ENCODE measurements at regions not wholly inside any gene's neighbourhood (a gene's known extent, or its start where the extent isn't known, plus 50 kb on each side); places are given as distances from the start of the nearest gene placed in this dataset.

DNA sequence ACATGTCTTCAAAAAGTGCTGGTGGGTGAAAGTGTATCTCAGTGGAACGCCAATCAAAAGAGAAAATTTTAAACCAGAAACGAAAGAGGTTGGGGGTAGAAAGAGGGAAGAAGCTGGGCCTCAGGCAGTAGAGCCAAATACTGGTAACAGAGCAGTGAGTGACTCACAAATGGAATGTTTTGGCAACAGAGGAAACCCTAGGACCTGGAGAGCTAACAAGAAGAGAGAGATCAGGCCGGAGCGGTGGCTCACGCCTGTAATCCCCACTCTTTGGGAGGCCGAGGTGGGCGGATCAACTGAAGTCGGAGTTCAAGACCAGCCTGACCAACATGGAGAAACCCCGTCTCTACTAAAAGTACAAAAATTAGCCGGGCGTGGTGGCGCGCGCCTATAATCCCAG, 450.8 kb upstream of the NAALADL2 start:
- DNase-seq = no peak

DNA sequence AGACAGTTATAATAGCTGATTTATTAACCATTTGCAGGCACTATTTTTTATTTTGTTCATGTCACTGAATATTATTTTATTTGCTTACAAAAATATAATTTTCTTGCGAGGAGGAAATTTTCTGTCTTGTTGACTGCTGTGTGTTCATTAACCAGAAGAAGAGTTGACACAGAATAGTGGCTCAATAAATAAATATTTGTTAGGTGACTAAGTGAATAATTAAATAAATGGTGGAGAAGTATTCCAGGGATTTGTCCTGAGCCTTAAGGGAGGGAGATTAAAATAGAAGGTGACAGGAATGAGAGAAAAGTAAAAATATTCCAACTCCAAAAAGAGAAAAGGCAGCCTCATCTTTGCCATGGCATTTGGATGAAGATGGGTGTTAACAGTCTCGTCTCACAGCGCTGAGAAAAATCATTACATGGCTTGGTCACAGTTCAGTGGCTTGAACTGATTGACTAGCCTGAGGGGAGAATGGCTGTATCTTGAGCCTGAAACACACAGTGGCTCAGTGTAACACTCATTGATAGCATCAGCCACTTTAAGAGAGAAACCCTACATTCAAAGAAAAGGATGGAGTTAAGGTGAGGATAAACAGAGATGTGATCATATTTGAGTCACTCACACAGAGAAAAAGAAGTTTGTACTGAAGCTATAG, 449.9 kb upstream of the NAALADL2 start:
- DNase-seq = no peak

DNA sequence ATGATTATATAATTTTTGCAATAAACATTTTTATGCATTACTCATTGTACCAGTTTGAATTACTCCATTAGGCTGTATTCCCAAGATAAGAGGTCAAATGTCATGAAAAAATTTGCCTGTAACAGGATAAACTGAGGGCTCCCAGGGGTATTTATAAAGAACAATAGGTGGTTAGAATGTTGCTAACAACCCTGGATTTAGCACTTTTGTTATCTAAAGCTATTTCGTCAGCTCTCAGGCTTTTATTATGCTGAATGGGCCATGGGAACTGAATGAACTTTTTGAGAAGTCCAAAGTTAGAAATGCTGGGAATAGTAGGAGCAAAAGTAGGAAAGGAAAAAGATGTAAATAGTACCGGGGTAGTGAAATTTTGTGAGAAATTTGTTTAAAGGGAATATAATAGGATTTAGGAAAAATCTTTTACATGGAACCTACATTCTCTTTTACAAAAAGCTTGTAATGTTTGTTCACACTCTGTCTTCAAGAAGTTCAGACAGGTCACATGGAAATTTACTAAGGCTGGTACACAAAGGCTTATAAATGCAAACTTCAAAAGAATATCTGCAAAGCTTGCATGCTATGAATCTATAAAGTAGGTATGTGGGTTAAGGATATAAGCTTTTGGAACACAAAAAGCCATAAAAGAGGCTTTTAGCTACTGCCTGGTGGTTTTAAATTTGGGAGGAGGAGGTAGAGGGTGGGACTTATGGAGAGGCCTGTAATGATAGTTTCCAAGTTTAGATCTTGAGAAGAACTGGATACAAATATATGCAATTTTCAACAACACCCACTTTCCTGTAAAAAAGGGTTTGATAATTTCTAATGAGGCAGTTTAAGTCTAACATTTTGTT, 445.8 kb upstream of the NAALADL2 start:
- DNase-seq = no peak

DNA sequence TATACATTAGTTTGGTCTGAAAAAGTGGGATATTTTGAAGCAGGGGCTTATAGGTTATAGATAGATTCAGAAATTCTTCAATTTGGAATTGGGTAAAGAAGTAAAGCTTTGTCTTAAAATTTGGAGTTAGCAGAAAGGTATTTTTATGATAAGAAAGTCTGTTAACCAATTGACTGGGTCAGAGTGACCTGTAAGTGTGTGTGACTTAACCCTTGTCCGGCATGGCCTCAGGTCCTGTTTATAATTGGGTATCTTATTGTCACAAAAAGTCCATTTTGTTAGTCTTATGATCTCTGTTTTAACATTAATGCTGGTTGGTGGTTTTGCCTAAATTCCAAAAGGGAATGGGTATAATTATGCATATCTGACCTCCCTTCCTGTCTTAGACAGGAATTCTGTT, 444.2 kb upstream of the NAALADL2 start:
- DNase-seq = no peak

DNA sequence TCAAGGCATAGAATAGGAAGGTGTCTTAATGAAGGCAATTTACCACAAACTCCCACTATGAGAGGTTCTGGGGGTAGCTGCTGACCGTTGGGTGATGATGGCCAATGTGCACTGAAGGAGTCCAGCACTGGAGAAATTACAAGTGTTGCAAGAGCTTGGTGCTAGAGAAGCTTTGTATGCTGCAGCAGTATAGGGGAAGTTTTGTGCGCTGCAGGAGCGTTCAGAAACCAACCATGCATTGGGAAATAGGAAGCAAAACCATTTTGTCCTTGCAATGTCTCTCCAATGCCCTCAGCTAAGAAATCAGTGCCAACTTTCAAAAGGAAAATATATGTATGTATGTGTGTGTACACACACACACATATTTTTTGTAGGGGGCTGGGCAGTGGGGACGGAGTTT, 441.6 kb upstream of the NAALADL2 start:
- DNase-seq = no peak

DNA sequence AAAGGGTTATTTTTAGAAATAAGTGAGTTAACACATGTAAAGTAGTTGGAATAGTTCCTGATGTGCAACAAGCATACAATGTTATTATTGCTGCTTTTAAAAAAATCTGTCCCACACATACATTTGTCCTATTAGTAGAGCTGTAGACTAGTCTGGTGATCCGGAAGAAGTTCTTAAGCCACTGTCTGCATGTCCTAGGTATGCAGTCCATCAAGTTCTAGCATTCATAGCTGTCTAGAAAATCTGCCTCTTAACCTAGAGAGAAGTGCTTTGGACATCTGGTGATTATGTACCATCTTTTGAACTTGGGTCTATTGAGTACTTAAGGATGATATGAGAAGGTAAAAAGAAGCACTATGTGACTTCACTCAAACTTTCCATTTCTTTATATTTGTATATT, 439.9 kb upstream of the NAALADL2 start:
- no peak for DNase-seq

DNA sequence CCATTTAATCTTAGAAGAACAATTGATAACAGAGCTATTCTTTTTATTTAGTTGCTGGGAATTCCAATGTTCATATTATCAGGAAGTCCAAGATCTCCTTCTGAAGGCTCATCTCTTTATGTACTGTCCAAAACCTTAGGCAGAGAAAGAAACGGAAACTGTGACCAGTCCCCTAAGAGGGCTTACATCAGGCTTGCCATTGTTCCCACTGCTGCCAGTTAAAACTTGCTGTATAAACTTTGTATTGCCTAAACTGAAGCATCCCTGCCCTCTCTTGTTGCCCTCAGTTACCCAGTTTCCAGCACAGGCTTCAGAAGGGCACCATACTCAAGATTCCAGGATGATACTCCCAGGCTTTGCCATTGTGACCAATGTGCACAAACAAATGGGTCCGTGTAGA, 435.2 kb upstream of the NAALADL2 start:
- DNase-seq = no peak

DNA sequence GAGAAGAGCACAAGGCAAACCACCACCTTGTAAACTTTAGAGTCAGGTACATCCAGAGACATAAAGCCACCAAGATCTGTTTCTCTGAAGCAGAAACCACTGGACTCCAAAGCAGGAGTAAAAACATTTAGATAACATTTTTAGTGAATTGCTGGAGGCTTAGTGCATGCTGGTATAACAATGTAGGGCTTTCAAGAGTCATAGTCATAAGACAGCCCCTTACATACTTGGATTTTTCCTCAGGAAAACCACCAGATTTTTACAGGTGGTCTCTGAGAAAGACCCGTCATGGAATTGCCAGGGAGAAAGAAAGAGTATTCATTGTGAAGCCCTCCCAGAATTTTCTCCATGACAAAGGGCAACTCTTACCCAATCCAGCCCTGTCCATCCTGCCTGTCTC, 434.5 kb upstream of the NAALADL2 start:
- no peak for DNase-seq

DNA sequence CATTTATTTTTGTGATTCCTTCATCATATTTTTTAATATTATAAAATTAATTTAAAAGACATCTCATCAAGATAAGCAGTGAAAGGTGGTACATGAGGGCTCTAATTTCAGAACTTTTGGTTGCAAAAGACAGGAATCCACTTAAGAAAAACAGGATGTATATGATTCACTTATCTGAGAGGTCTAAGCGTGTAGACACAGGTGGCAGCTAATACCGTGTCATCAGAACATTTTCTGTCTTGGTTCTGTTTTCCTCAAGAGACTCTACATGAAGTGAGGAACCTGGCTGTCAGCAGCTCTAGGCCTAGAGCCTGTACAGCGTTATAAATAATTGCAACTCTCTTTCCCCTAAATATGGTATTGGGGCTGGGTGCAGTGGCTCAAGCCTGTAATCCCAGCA, 433.7 kb upstream of the NAALADL2 start:
- no peak for DNase-seq

DNA sequence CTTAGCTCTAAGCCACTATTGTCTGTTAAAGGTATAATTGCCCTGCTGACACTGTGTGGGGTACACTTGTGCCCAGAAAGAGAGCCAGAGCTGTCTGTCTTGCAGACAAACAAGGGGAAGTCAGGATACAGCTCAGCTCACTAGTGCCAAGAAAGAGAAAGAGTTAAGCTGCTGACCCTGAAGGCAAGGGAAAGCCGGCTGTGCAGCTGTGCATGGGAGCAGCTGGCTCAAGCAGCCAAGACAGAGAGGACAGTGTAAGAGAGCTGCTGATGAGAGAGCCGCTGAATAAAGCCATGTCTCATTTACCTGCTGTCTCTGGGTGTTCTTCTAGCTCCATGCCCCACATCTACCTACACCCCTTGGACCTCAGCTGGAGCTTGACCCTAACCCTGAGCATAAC, 428.1 kb upstream of the NAALADL2 start:
- no peak for DNase-seq

DNA sequence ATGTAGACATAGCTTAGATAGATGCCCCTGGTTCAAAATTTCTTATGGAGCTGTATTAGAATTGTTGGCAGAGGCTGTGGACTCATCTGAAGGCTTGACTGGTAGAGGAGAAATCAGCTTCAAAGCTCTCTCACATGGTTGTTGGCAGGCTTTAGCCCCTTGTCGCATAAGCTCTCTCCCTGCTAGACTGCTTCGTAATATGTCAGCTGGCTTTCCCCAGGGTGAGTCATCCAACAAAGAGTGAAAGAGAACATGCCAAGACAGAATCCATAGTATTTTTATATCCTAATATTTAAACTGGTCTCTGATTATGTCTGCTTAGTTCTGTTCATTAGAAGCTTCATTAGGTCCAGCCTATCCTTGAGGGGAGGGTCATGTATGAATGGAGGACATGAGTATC, 427.4 kb upstream of the NAALADL2 start:
- DNase-seq = no peak

DNA sequence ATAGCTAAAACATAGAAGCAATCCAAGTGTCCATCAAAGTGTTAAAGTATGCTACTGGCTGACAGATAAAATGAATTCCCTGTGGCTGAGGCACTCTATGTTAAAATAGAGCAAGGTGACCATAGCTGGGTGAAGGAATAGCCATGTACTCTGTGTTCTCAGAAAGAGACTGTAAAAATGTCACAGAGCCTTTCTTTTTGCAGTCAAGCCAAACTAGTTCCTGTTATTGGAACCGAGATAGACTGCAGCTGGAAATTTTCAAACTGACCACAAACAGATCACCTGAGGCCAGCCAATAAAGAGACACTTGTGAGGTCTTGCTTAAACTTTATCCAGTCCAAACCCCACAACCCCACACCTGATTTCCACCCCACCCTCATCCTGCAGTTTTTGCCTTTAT, 422.8 kb upstream of the NAALADL2 start:
- DNase-seq = no peak

DNA sequence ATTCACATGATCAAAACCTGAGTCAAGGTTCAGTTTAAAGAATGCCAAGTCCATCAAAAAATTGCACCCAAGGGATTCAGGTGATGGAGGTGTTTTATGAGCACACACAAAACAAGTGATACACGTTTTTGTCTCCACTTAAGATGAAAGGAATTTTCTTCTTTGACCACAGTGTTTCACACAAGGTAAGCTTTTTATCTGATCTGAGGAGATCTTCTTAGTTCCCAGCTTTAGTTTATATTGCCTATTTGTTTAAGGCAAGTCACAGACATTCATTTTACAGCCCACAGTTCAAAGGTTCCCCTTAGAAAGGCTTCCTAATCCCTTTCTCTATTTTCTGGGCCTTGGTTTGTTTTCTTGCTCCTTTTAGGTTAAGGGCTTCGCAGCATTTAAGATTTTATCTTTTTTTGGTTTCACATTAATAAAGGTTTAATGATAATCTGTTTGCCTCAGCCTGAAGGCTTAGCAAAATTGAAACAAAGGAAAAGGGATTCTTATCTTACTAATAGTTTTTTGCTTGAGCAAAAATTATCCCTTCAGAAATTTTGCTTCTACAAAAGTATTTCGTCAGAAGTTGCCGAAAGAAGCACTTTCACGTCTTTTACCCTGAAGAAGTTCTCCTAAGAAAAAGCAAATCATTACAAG, 420.5 kb upstream of the NAALADL2 start:
- no peak for DNase-seq

DNA sequence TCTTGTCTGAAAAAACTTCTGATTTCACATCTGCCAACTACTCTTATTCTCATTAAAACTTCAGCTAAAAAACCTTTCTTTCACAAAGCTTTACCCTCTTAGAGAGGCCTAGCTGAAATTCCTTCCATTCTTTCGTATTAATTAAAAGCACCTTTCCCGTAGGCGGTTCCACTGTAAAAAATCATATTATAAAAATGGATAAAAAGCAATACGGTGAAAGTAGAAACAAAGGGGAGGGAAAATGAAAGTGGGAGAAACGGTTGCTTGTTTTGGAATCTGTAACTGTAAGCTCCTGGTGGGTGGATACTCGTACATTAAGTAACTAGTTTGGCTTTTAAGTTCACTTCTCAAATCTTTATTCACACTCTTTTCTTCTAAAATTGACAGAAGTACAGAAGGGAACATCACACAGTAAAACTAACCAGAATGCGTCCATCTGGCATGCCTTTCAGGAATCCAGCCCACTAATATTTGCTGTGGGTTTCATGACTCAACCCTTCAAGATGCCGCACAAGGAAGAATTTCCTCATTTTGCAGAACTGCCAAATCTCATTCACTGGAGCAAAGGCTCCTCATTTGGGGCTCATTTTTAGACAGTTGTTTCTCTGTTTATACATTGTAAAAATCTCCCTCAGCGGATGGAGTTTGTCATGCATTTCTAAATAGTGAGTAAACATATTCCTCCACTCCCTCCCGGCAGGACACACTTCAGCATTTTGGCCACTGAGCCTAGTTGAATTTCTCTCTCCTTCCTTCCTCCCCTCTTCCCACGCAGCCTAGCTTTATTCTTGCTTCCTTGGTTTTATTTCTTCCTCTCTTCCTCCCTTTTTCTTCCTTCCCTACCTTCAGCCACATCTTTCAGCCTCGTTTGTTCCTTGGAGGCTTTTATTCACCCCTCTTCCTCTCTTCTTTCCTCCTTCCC, 419.5 kb upstream of the NAALADL2 start:
- peak; percentile 6 for DNase-seq

DNA sequence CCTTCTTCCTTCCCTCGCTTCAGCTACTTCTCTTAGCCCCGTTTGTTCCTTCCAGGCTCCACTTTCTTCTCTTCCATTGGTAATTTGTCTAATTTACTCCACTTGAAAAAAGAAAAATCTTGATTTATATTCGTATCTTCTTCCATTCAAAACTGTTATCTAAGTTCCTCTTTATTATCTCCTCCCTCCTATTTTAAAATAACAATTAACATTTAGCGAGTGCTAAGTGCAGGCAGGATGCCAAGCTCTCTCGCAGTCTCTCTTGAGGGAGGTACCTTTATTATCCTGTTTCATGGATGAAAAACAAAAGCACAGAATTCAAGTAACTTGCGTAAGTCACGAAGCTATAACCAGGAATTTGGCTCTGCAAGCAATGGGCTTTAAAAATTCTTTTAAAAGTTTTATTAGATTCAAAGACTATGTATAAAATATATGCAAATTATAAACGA, 418.9 kb upstream of the NAALADL2 start:
- DNase-seq = peak; percentile 29

DNA sequence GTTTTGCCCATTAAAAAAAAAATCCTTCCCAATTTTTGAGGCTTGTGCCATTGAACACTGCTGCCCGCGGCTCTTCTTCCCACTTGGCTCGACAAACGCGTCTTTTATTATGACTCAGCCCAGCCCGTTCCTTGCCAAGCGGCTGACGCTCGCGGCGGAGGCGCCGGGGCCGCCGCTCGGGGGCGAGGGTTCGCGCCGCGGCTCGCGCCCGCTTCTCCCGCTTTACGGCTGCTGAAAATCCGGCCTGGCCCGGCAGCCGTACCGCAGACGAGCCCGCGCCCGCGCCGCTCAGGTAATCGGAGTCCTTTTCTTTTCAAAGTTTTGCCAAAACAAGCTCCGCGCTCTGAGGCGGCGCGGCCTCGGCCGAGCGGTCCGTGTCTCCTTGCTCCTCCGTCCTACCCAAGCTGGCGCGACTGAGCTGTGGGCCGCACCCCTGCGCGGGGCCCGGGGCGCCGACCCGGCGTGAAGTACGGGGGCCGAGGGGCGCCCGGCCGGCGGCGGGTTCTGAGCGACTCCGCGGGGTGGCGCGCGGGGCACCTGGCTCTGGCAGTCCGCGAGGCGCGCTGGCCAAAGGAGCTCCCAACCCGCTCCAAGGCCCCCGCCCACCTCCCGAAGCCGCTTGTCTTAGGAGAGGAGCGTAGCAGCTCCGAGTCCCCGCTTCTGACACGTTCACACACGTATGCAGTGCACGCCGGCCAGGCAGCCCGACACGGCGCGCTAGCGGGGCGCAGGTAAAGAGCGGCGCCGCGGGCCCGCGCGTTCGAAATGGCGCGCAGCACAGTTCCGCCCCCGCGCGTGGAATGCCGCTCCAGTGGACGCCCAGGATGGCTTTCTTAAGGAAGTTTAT, 418.2 kb upstream of the NAALADL2 start:
- DNase-seq = peak; percentile 74

DNA sequence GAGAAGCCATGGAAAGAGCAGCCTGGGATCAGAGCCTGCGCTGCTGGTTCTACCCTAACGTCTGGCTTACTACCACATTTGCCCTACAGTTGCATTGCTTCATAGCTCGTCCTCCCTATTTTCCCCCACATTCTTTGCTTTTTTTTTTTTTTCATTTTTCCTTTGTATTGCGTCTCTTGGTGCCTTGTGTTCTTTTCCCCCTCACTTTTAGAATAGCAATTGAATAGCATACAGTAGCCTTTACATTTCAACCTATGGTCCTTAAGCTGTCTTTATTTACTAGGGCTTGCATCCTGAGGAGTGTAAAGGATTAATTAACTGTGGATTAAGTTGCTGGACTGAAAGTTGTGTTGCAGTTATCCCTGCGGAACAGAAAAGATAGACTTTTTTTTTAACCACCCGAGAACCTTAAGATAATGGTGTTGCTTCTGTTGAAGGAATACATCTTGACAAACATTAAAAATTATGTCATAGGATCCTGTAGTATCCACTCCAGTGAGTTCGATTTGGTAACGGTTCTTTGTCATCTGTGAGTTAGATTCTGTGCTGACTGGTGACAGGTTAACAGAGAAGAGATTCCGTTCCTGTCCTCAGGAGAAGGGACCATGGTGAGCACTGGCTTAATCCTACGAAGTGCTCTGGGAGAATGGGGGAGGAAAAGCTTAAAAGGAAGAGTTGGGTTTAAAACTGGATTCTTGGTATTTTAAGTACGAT, 417.4 kb upstream of the NAALADL2 start:
- no peak for DNase-seq

DNA sequence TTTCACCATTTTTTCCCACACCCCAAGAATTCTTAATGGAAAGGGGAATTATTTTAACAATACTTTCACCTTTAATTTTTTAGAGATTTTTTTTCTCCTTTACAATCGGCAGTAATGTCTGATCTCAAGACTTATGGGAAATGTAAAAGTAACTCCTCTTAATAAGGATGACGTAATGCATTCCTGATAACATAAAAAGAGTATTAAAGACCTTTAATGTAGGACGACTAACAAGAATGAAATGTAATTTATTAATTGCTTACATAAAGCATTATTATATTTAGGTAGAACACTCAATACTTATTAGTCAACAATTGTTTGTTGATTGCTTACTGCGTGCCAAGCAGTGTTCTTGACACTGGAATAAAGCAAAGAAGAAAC, 416.8 kb upstream of the NAALADL2 start:
- DNase-seq = no peak

DNA sequence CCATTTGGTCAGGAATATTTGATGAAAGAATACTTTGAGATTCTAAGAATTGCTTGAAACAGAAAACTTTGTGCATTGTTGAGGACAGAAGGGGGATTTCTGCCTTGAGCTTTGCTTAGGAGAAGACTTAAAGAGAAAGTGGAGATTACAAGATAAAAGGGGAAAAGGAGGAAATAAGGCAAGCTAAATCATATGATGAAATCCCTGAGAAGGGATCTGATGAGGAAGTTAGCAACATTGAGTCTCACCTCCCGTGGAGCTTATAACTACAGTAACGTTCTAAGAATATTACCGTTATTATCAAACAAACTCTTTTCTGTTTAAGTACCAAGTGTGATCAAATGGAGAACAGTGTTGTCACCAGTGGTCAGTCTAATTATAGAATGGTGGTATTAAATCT, 414.7 kb upstream of the NAALADL2 start:
- DNase-seq = no peak

DNA sequence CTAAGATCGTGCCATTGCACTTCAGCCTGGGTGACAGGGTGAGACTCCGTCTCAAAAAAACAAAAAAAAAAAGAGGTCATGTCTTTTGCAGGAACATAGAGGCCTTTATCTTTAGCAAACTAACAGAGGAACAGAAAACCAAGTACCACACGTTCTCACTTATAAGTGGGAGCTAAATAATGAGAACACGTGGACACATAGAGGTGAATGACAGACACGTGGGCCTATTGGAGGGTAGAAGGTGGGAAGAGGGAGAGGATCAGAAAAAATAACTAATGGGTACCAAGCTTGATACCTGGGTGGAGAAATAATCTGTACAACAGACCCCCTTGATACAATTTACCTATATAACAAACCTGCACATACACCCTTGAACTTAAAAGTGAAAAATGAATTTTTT, 401.4 kb upstream of the NAALADL2 start:
- no peak for DNase-seq

DNA sequence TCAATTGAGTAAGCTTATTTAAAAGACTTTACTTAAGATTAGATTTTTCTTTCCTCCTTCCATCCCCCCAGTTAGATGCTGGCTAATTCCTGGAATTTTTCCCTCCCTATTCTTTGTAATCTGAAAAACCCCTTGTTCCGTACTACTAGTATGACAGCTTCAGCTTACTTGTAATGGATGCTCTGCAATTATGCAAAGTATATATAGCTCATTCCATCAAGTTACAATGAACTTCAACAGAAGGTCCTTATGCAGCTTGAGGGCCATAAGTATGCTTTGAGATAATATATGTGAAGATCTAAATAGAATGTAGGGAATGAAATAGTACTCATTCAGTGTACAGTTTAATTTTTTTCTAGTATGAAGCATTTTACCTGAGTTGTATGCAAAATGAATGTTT, 398.3 kb upstream of the NAALADL2 start:
- no peak for DNase-seq

Data from NCI-H345 (cell line).